Activated T-helper 1 cell treated with anti-CD3 and anti-CD28 coated beads, Interleukin-12 subunit alpha, Interleukin-12 subunit beta, Interleukin-2, Interleukin-4 antibody, amounts not matched to agents 30 ng/mL and 10 ng/mL and 1 ng/mL, durations not matched to agents 14 hours and 24 hours and 36 hours (primary cell): ENCODE measurements at regions not wholly inside any gene's neighbourhood (a gene's known extent, or its start where the extent isn't known, plus 50 kb on each side); places are given as distances from the start of the nearest gene placed in this dataset.

Experiments used
- DNase-seq: peaks from one replicate; pipeline ENCODE4 v3.0.0; 2021; ENCODE audit warnings: low spot score
- H3K27ac Mint-ChIP-seq: one replicate; pipeline ENCODE4 v1.8.0; 2021; ENCODE audit warnings: mild to moderate bottlenecking, mixed read lengths
- H3K27me3 Mint-ChIP-seq: one replicate; pipeline ENCODE4 v1.8.0; 2022; ENCODE audit warnings: mild to moderate bottlenecking, moderate library complexity, mixed read lengths; ENCODE audit not compliant: insufficient read depth
- H3K36me3 Mint-ChIP-seq: one replicate; pipeline ENCODE4 v1.8.0; 2021; ENCODE audit warnings: low read depth, mixed read lengths
- H3K4me1 Mint-ChIP-seq: one replicate; pipeline ENCODE4 v1.8.0; 2021; ENCODE audit warnings: low read depth, mixed read lengths
- H3K4me3 Mint-ChIP-seq: one replicate; pipeline ENCODE4 v1.8.0; 2021; ENCODE audit warnings: mild to moderate bottlenecking, moderate library complexity, mixed read lengths
- H3K9me3 Mint-ChIP-seq: one replicate; pipeline ENCODE4 v1.8.0; 2021; ENCODE audit warnings: mixed read lengths
- intact Hi-C: fragments of 100-400 bp; cut with micrococcal nuclease; formaldehyde crosslinking; loops from one replicate; pipeline ENCODE4 v1.15.1; 2024

DNA sequence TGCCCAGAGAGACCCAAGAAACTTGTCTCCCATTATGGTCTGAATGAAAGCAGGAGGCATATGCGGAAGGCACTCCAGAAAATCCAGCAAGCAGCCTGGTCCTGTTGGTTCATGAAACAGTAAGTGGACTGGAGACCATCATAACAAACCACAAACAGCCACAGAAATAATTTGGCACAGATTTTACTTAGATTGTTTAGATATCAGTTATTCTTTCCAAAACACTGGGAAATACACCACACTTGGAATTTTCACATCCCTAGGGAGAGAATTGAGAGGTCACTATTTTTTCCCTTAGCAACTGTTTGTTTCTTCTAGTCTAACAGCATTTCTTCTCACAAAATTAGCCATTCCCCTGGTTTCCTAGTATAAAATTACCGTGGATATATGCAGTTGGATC is 300.8 kb downstream of the OSTF1 start:
- Mint-ChIP-seq H3K27ac (no peak overlapping the region), H3K27me3 (no peaks in the 10 kb centered on the region), H3K9me3 (peaks cover 22% of the 10 kb centered on the region), H3K36me3 (no peaks in the 10 kb centered on the region), H3K4me3 (no peak overlapping the region), H3K4me1 (no peaks in the 10 kb centered on the region)
- intact Hi-C loops = no loop called here
- DNase-seq = no peak

GRCh38 chr9:75390951-75391350 is 302.6 kb downstream of the OSTF1 start:
- peaks cover 4% of the 10 kb centered on the region for H3K9me3 Mint-ChIP-seq
- no peak overlapping the region for H3K27ac Mint-ChIP-seq
- DNase-seq = no peak
- H3K4me1 Mint-ChIP-seq = no peaks in the 10 kb centered on the region
- H3K27me3 Mint-ChIP-seq = no peaks in the 10 kb centered on the region
- no peaks in the 10 kb centered on the region for H3K36me3 Mint-ChIP-seq
- intact Hi-C loops = no loop called here
- no peak overlapping the region for H3K4me3 Mint-ChIP-seq

- DNase-seq = no peak
- Mint-ChIP-seq H3K27ac (no peak overlapping the region), H3K4me1 (no peaks in the 10 kb centered on the region), H3K27me3 (no peaks in the 10 kb centered on the region), H3K4me3 (no peak overlapping the region), H3K9me3 (no peaks in the 10 kb centered on the region), H3K36me3 (no peaks in the 10 kb centered on the region)
- intact Hi-C loops = no loop called here
These were observed 303.2 kb downstream of the OSTF1 start for GRCh38 chr9:75391497-75391896.

DNA sequence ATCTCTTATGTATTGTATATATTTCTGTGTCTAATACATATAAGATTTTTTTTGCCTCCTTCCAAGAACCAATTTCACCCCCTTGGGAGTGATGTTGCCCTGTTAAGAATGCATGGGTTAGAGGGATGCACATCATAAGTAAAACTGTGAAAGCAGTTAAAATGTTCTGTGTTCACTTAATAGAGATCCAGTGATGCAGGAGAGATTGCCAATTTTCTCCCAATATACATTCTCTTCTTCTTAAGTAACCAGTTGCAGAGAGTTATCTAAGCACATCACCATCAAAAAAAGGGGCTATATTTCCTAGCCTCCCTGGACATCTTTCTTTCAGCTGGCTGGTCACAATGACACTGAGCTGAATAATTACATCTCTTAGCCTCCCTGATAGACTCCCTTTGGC is 307.0 kb downstream of the OSTF1 start:
- Mint-ChIP-seq H3K27me3 (no peaks in the 10 kb centered on the region), H3K4me3 (no peak overlapping the region), H3K9me3 (no peaks in the 10 kb centered on the region), H3K27ac (no peak overlapping the region), H3K36me3 (no peaks in the 10 kb centered on the region), H3K4me1 (no peaks in the 10 kb centered on the region)
- DNase-seq = no peak
- intact Hi-C loops = no loop called here

GRCh38 chr9:75397836-75398235 is 309.5 kb downstream of the OSTF1 start:
- Mint-ChIP-seq H3K9me3 (no peaks in the 10 kb centered on the region), H3K4me1 (no peaks in the 10 kb centered on the region), H3K27ac (no peak overlapping the region), H3K4me3 (no peak overlapping the region), H3K27me3 (no peaks in the 10 kb centered on the region), H3K36me3 (no peaks in the 10 kb centered on the region)
- no peak for DNase-seq
- intact Hi-C loops = no loop called here

- intact Hi-C loops = no loop called here
- H3K9me3 Mint-ChIP-seq = no peaks in the 10 kb centered on the region
- H3K27me3 Mint-ChIP-seq = peaks cover 3% of the 10 kb centered on the region
- no peak overlapping the region for H3K27ac Mint-ChIP-seq
- DNase-seq = no peak
- no peaks in the 10 kb centered on the region for H3K36me3 Mint-ChIP-seq
- no peak overlapping the region for H3K4me3 Mint-ChIP-seq
- H3K4me1 Mint-ChIP-seq = no peaks in the 10 kb centered on the region
These were observed 320.1 kb downstream of the OSTF1 start for GRCh38 chr9:75408391-75408790.

DNA sequence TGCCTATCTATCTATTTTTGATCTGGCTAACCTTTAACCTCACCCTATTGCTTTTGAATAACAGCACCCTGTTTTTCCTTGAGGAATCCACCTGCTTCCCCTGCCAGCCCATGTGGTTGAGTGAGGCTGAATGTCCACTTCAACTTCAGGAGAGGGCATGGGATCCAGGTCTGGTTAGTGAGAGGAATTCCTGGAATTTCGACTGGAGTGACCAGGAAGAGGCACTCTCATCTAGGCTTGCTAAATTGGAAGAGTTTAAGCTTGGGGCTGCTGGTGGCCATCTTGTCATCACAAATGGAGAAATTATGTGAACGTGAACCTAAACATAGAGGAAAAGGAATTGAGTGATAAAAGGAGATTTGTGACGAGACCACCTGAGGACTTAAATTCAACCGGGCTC is 322.1 kb downstream of the OSTF1 start:
- Mint-ChIP-seq H3K27me3 (no peaks in the 10 kb centered on the region), H3K4me3 (no peak overlapping the region), H3K27ac (no peak overlapping the region), H3K4me1 (no peaks in the 10 kb centered on the region), H3K9me3 (no peaks in the 10 kb centered on the region), H3K36me3 (no peaks in the 10 kb centered on the region)
- intact Hi-C loops = no loop called here
- DNase-seq = no peak

- Mint-ChIP-seq H3K27ac (no peak overlapping the region), H3K27me3 (no peaks in the 10 kb centered on the region), H3K4me3 (no peak overlapping the region), H3K4me1 (no peaks in the 10 kb centered on the region), H3K9me3 (no peaks in the 10 kb centered on the region), H3K36me3 (no peaks in the 10 kb centered on the region)
- DNase-seq = no peak
- intact Hi-C loops = no loop called here
These were observed 326.3 kb downstream of the OSTF1 start for GRCh38 chr9:75414371-75415160.

GRCh38 chr9:75417471-75417870 is 329.2 kb downstream of the OSTF1 start:
- Mint-ChIP-seq H3K36me3 (no peaks in the 10 kb centered on the region), H3K4me1 (no peaks in the 10 kb centered on the region), H3K27ac (no peak overlapping the region), H3K27me3 (no peaks in the 10 kb centered on the region), H3K9me3 (no peaks in the 10 kb centered on the region), H3K4me3 (no peak overlapping the region)
- intact Hi-C loops = no loop called here
- no peak for DNase-seq

GRCh38 chr9:75418518-75418917 is 330.2 kb downstream of the OSTF1 start:
- Mint-ChIP-seq H3K4me3 (no peak overlapping the region), H3K9me3 (no peaks in the 10 kb centered on the region), H3K4me1 (no peaks in the 10 kb centered on the region), H3K27me3 (no peaks in the 10 kb centered on the region), H3K36me3 (no peaks in the 10 kb centered on the region), H3K27ac (no peak overlapping the region)
- intact Hi-C loops = no loop called here
- no peak for DNase-seq

- no peaks in the 10 kb centered on the region for H3K27me3 Mint-ChIP-seq
- DNase-seq = no peak
- H3K4me3 Mint-ChIP-seq = no peak overlapping the region
- intact Hi-C loops = no loop called here
- no peaks in the 10 kb centered on the region for H3K36me3 Mint-ChIP-seq
- H3K9me3 Mint-ChIP-seq = no peaks in the 10 kb centered on the region
- no peak overlapping the region for H3K27ac Mint-ChIP-seq
- H3K4me1 Mint-ChIP-seq = no peaks in the 10 kb centered on the region
These were observed 334.7 kb downstream of the OSTF1 start for GRCh38 chr9:75422944-75423522.

GRCh38 chr9:75429531-75430475 is 341.5 kb downstream of the OSTF1 start:
- no peaks in the 10 kb centered on the region for H3K36me3 Mint-ChIP-seq
- intact Hi-C loops = no loop called here
- no peak for DNase-seq
- no peaks in the 10 kb centered on the region for H3K27me3 Mint-ChIP-seq
- H3K27ac Mint-ChIP-seq = no peak overlapping the region
- no peaks in the 10 kb centered on the region for H3K9me3 Mint-ChIP-seq
- H3K4me3 Mint-ChIP-seq = no peak overlapping the region
- H3K4me1 Mint-ChIP-seq = no peaks in the 10 kb centered on the region

DNA sequence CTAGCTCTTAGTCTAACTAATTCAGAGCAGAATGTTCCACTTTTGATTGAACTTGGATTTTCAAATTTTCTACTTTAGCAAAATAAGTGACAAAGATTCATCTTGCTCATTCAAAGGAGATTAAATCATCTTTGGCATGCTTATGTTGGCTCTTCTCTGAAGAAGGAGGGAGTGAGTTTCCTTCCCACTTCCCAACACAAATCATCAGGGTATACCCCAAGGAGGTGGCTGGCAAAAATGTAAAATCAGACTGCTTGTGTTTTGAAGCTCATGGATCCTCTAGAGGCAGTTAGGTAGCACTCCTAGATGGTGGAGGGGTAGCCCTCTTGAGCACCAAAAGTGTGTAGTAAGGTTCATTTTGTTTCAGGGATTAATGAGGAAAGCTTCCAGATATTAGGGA is 343.1 kb downstream of the OSTF1 start:
- Mint-ChIP-seq H3K27me3 (no peaks in the 10 kb centered on the region), H3K27ac (no peak overlapping the region), H3K4me3 (no peak overlapping the region), H3K4me1 (no peaks in the 10 kb centered on the region), H3K36me3 (no peaks in the 10 kb centered on the region), H3K9me3 (no peaks in the 10 kb centered on the region)
- no peak for DNase-seq
- intact Hi-C loops = no loop called here
